AG08395 (cell line): ENCODE measurements at regions not wholly inside any gene's neighbourhood (a gene's known extent, or its start where the extent isn't known, plus 50 kb on each side); places are given as distances from the start of the nearest gene placed in this dataset.

Source experiments
- DNase-seq: peaks from one replicate; pipeline ENCODE4 v3.0.0; 2012; ENCODE audit warnings: mixed read lengths, low spot score

- no peak for DNase-seq
These were observed 162.9 kb downstream of the GXYLT1 start for GRCh38 chr12:41981758-41982157.

GRCh38 chr12:41981013-41981412 is 163.7 kb downstream of the GXYLT1 start:
- no peak for DNase-seq

- DNase-seq: no peak
These were observed 164.3 kb downstream of the GXYLT1 start for GRCh38 chr12:41980390-41980789.

GRCh38 chr12:41979574-41979973 is 165.1 kb downstream of the GXYLT1 start:
- DNase-seq: no peak

GRCh38 chr12:41972598-41972997 is 172.1 kb downstream of the GXYLT1 start:
- DNase-seq: no peak

GRCh38 chr12:41972196-41972595 is 172.5 kb downstream of the GXYLT1 start:
- DNase-seq: no peak

GRCh38 chr12:41970744-41971143 is 173.9 kb downstream of the GXYLT1 start:
- DNase-seq: no peak

GRCh38 chr12:41968599-41968998 is 176.1 kb downstream of the GXYLT1 start:
- DNase-seq: no peak

- no peak for DNase-seq
These were observed 176.8 kb downstream of the GXYLT1 start for GRCh38 chr12:41967668-41968500.

GRCh38 chr12:41966916-41967315 is 177.8 kb downstream of the GXYLT1 start:
- no peak for DNase-seq

- DNase-seq: no peak
These were observed 178.7 kb downstream of the GXYLT1 start for GRCh38 chr12:41966001-41966400.

GRCh38 chr12:41963398-41963797 is 181.3 kb downstream of the GXYLT1 start:
- no peak for DNase-seq

- DNase-seq: no peak
These were observed 182.5 kb downstream of the GXYLT1 start for GRCh38 chr12:41962171-41962572.

GRCh38 chr12:41959271-41959670 is 185.4 kb downstream of the GXYLT1 start:
- DNase-seq: no peak

- no peak for DNase-seq
These were observed 188.3 kb downstream of the GXYLT1 start for GRCh38 chr12:41956353-41956752.

- DNase-seq: no peak
These were observed 194.2 kb downstream of the GXYLT1 start for GRCh38 chr12:41950455-41950854.

GRCh38 chr12:41946106-41946505 is 198.6 kb downstream of the GXYLT1 start:
- DNase-seq: no peak

GRCh38 chr12:41944216-41944615 is 200.5 kb downstream of the GXYLT1 start:
- DNase-seq: peak; percentile 2

GRCh38 chr12:41943671-41944070 is 201.0 kb downstream of the GXYLT1 start:
- no peak for DNase-seq

- no peak for DNase-seq
These were observed 202.3 kb downstream of the GXYLT1 start for GRCh38 chr12:41942354-41942753.

- DNase-seq: no peak
These were observed 203.6 kb downstream of the GXYLT1 start for GRCh38 chr12:41941079-41941478.

- no peak for DNase-seq
These were observed 204.1 kb downstream of the GXYLT1 start for GRCh38 chr12:41940571-41940970.

- DNase-seq: no peak
These were observed 208.3 kb downstream of the GXYLT1 start for GRCh38 chr12:41936333-41936732.

GRCh38 chr12:41935911-41936310 is 208.8 kb downstream of the GXYLT1 start:
- DNase-seq: no peak
